GM23338 (cell line): ENCODE measurements at regions not wholly inside any gene's neighbourhood (a gene's known extent, or its start where the extent isn't known, plus 50 kb on each side); places are given as distances from the start of the nearest gene placed in this dataset.

Experiments
- CTCF ChIP-seq, 2 experiments: fragments of 200-600 bp in 1 of 2; sonication (generic) in 1 of 2; conservative IDR thresholded peaks; 2 replicates each; pipeline versions ENCODE4 v1.5.1 to v1.6.1; 2016 to 2017; ENCODE audit warnings: antibody characterized with exemption in 2 of 2, low read depth in 2 of 2, mild to moderate bottlenecking in 2 of 2, moderate library complexity in 1 of 2
- EZH2 ChIP-seq: fragments of 200-600 bp; sonication (generic); IDR thresholded peaks from one replicate; pipeline ENCODE4 v1.8.0; 2017; ENCODE audit warnings: antibody characterized with exemption, mild to moderate bottlenecking, low read depth; ENCODE audit not compliant: unreplicated experiment
- REST ChIP-seq: IDR thresholded peaks from one replicate; pipeline ENCODE4 v1.6.1; 2018; ENCODE audit warnings: antibody characterized with exemption; ENCODE audit not compliant: unreplicated experiment
- STAT1 ChIP-seq: IDR thresholded peaks from one replicate; pipeline ENCODE4 v1.6.1; 2016; ENCODE audit warnings: antibody characterized with exemption; ENCODE audit not compliant: unreplicated experiment
- ZNF331 ChIP-seq: fragments of 250-450 bp; sonication (Bioruptor Pico); IDR thresholded peaks from 2 replicates; pipeline ENCODE4 v1.5.0; 2020; ENCODE audit warnings: low read depth, mild to moderate bottlenecking, moderate library complexity

GRCh38 chr4:138766332-138766731 lies 249.2 kb upstream of the NOCT start:
- no peak for TF ChIP-seq CTCF (conservative IDR thresholded peaks at IDR 0.05; ENCODE audit: low read depth in 2 of 2)
- no peak for TF ChIP-seq EZH2
- no peak for TF ChIP-seq REST
- TF ChIP-seq ZNF331 = no peak
- TF ChIP-seq STAT1 = no peak
